Thoracic aorta (tissue), 2 donors: ENCODE measurements at regions not wholly inside any gene's neighbourhood (a gene's known extent, or its start where the extent isn't known, plus 50 kb on each side); places are given as distances from the start of the nearest gene placed in this dataset.

Experiments used
- ATAC-seq: fragments of 150-250 bp; one replicate; pipeline ENCODE4 v1.8.0; 2017; ENCODE audit warnings: low read depth; ENCODE audit not compliant: insufficient number of reproducible peaks, low FRiP score
- DNase-seq: peaks from one replicate; pipeline ENCODE4 v3.0.0-alpha.2; 2020; ENCODE audit warnings: low spot score
- H3K27ac ChIP-seq, 2 donors: fragments of 200-600 bp; sonication (generic); 1 replicate in 1 of 2; 2 replicates in 1 of 2; pipeline ENCODE4 v1.5.1; 2016; ENCODE audit warnings: mild to moderate bottlenecking in 2 of 2, moderate library complexity in 2 of 2
- H3K27me3 ChIP-seq: fragments of 200-600 bp; sonication (generic); replicated peaks from 2 replicates; pipeline ENCODE4 v1.6.0; 2016; ENCODE audit warnings: mild to moderate bottlenecking; ENCODE audit not compliant: insufficient read depth
- H3K36me3 ChIP-seq: fragments of 200-600 bp; sonication (generic); one replicate; pipeline ENCODE4 v1.5.1; 2016
- H3K4me1 ChIP-seq, 2 donors: fragments of 200-600 bp; sonication (generic); 1 replicate in 1 of 2; 2 replicates in 1 of 2; pipeline versions ENCODE4 v1.5.1 to v1.6.0; 2016; ENCODE audit warnings: low read depth in 2 of 2, mild to moderate bottlenecking in 1 of 2; ENCODE audit not compliant: control insufficient read depth in 1 of 2
- H3K4me3 ChIP-seq: fragments of 200-600 bp; sonication (generic); 2 replicates; pipeline ENCODE4 v1.5.1; 2016; ENCODE audit warnings: mild to moderate bottlenecking
- H3K9me3 ChIP-seq: fragments of 200-600 bp; sonication (generic); 2 replicates; pipeline ENCODE4 v1.5.1; 2016
- TF ChIP-seq, protein P1 (sequence below): fragments of 200-600 bp; sonication (generic); IDR thresholded peaks from one replicate; pipeline ENCODE4 v1.5.1; 2019; ENCODE audit warnings: antibody characterized with exemption

DNA sequence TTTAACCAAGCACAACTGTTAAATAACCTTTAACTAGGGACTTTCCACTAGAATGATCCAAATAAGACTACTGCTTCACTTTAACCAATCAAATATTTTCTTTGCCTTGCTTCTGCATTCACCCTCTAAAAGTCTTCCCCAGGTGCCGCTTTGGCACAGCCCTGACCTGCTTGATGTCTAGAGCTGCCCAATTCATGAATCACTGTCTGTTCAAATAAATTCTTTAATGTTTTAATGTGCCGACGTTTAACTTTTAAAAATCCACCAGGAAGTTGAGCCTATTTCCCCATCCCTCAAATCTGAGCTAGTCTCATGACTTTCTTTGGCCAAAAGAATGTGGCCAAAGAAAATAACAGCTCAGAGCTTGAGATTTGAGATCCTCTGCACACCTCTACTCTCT, 277.8 kb upstream of the SOX9 start:
- Histone ChIP-seq H3K27ac (no peak overlapping the region), H3K9me3 (no peaks in the 10 kb centered on the region), H3K4me1 (no peaks in the 10 kb centered on the region), H3K4me3 (no peak overlapping the region), H3K36me3 (no peaks in the 10 kb centered on the region), H3K27me3 (no peaks in the 10 kb centered on the region)
- no peak for DNase-seq
- TF ChIP-seq, protein P1, sequence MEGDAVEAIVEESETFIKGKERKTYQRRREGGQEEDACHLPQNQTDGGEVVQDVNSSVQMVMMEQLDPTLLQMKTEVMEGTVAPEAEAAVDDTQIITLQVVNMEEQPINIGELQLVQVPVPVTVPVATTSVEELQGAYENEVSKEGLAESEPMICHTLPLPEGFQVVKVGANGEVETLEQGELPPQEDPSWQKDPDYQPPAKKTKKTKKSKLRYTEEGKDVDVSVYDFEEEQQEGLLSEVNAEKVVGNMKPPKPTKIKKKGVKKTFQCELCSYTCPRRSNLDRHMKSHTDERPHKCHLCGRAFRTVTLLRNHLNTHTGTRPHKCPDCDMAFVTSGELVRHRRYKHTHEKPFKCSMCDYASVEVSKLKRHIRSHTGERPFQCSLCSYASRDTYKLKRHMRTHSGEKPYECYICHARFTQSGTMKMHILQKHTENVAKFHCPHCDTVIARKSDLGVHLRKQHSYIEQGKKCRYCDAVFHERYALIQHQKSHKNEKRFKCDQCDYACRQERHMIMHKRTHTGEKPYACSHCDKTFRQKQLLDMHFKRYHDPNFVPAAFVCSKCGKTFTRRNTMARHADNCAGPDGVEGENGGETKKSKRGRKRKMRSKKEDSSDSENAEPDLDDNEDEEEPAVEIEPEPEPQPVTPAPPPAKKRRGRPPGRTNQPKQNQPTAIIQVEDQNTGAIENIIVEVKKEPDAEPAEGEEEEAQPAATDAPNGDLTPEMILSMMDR: no peak
- no peak for ATAC-seq

DNA sequence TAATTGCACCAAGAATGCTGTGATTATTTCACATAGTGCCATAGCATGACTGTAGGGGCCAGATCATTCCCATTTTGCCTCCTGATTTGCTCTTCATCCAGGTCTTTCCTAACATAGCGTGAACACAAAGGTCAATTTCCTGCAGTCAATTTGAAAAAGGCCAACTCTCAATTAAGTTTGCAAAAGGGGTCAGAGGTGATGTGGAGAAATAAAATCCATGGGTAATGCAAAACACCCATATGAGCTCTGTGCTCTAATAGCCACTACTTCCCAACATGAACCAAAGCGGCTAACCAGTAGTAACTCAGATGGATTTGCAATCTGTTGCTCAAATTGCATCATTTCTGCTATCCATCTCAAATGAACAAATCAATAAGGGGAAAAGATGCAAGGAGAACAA, 275.5 kb upstream of the SOX9 start:
- TF ChIP-seq, protein P1: no peak

DNA sequence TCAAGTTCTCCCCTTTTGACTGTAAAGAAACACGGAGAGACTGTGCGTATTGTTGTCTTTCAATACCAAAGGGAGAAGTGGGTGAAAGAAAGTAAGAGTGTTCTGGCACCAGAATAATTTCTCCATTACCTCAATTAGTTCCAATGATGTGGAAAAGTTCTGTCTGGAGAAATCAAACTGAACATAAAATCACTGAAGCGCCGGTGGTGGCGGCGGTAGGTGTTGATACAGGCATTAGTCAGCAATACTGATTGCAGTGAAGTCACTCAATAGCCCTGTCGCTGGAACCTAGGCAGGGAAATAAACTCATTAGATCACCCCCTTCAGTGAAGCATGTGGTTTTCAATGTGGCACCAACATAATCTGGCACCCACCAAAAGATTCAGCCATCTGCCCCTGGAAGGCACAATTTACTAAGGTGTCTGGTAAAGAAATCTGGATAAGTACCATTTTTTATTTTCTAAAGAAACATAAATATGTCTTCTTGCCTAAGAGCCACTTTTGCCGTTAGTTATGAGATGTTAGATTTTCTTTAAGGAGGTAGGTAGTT, 274.2 kb upstream of the SOX9 start:
- Histone ChIP-seq H3K27me3 (no peaks in the 10 kb centered on the region), H3K36me3 (no peaks in the 10 kb centered on the region), H3K9me3 (no peaks in the 10 kb centered on the region), H3K4me3 (no peak overlapping the region), H3K4me1 (no peaks in the 10 kb centered on the region), H3K27ac (no peak overlapping the region)
- TF ChIP-seq, protein P1: no peak
- ATAC-seq (no peak), DNase-seq (no peak)

More for the DNA sequence above, 275.5 kb upstream of the SOX9 start:
- H3K9me3 ChIP-seq: no peaks in the 10 kb centered on the region
- ATAC-seq: no peak
- no peak for DNase-seq
- no peak overlapping the region for H3K4me3 ChIP-seq
- H3K27me3 ChIP-seq: no peaks in the 10 kb centered on the region
- no peaks in the 10 kb centered on the region for H3K4me1 ChIP-seq
- H3K27ac ChIP-seq: no peak overlapping the region
- no peaks in the 10 kb centered on the region for H3K36me3 ChIP-seq

DNA sequence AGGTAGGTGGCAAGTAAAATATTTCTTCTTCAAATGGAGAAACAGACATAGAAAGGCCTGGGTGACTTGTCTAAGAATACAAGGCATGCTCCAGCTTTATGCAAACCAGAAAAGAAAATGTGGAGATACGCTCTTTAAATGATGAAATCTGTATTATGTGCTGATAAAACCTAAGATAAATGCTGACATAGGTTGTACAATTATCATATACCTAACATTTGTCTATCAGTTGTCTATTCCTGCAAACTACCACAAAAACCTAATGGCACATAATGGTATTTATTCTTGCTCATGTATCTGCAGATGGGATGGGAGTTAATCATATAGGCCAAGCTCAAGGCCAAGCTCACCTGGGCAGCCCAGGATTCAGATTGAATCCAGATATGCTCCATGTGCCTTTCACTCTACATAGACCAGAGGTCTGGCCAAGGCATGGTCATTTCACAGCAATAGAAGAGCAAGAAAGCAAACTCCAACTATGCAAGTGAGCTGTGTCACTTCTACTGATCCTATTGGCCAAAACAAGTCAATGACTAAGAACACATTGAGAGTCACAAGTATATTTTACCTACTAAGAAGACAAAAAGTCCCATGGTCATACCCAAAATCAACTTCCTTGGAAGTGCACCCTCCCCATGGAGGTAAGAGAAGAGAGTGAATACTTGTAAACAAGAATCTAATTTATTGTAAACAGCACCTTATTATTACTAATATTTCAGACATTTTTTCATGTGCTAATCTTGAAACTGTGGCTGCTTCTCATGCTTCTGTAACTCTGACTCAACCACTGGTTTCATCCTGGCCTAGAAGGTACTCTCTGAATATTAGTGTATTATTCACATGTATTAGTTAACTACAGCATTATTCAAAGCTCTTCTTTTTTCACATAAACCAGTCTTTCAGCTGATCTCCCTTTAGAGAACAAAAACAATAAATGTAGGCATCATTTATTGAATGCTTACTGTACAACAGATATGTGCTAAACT, 270.7 kb upstream of the SOX9 start:
- no peak for DNase-seq
- H3K27me3 ChIP-seq: no peaks in the 10 kb centered on the region
- H3K27ac ChIP-seq: no peak overlapping the region
- TF ChIP-seq, protein P1: no peak
- no peaks in the 10 kb centered on the region for H3K9me3 ChIP-seq
- H3K4me3 ChIP-seq: no peak overlapping the region
- no peak for ATAC-seq
- H3K4me1 ChIP-seq: no peaks in the 10 kb centered on the region
- no peaks in the 10 kb centered on the region for H3K36me3 ChIP-seq

DNA sequence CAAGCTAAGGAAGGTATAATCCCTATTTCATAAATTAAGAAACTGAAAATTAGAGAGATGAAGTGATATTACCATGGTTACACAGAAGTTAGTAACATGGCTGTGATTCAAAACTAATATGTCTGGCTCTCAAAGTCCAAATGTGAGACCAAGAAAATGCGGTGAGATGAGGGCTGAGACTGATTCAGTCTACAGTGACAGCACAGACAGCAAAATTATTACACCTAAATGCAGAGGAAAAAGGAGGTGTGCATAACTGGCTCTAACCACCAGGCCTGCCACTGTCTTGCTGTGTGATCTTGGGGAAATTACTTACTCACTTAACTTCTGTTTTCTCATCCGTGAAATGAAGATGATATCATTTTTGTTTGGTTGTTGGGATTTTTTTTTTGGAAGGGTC, 270.0 kb upstream of the SOX9 start:
- no peaks in the 10 kb centered on the region for H3K9me3 ChIP-seq
- H3K4me1 ChIP-seq: no peaks in the 10 kb centered on the region
- no peaks in the 10 kb centered on the region for H3K27me3 ChIP-seq
- H3K27ac ChIP-seq: no peak overlapping the region
- DNase-seq (no peak), ATAC-seq (no peak)
- H3K36me3 ChIP-seq: no peaks in the 10 kb centered on the region
- H3K4me3 ChIP-seq: no peak overlapping the region
- TF ChIP-seq, protein P1: no peak
